Spinal cord (tissue), 9 donors: ENCODE measurements at regions not wholly inside any gene's neighbourhood (a gene's known extent, or its start where the extent isn't known, plus 50 kb on each side); places are given as distances from the start of the nearest gene placed in this dataset.

Experiments used
- DNase-seq, 6 donors: peaks; one replicate each; pipeline versions ENCODE4 v3.0.0 to v3.0.0-alpha.2; 2013 to 2015; ENCODE audit warnings: low spot score in 6 of 6, low read depth in 4 of 6
- H3K27ac ChIP-seq: one replicate; pipeline ENCODE4 v1.5.1; 2013; ENCODE audit warnings: low read depth, low read length, control low read depth
- H3K27me3 ChIP-seq: one replicate; pipeline ENCODE4 v1.6.1; 2013; ENCODE audit warnings: low read length; ENCODE audit not compliant: control insufficient read depth, insufficient read depth
- H3K36me3 ChIP-seq: one replicate; pipeline ENCODE4 v1.6.1; 2013; ENCODE audit warnings: low read length; ENCODE audit not compliant: control insufficient read depth, insufficient read depth
- H3K4me1 ChIP-seq: one replicate; pipeline ENCODE4 v1.6.1; 2013; ENCODE audit warnings: low read length; ENCODE audit not compliant: control insufficient read depth, insufficient read depth
- H3K4me3 ChIP-seq: one replicate; pipeline ENCODE4 v1.5.1; 2013; ENCODE audit warnings: low read depth, low read length, control low read depth
- H3K9me3 ChIP-seq: one replicate; pipeline ENCODE4 v1.6.1; 2013; ENCODE audit warnings: low read length; ENCODE audit not compliant: control insufficient read depth, insufficient read depth
- WGBS: methylation state at CpG from one replicate; pipeline ENCODE4 v1.1.5; 2013; ENCODE audit warnings: missing lambda C conversion rate; ENCODE audit not compliant: insufficient coverage; 5-methylcytosine and 5-hydroxymethylcytosine counted together
- donor health status: healthy.

DNA sequence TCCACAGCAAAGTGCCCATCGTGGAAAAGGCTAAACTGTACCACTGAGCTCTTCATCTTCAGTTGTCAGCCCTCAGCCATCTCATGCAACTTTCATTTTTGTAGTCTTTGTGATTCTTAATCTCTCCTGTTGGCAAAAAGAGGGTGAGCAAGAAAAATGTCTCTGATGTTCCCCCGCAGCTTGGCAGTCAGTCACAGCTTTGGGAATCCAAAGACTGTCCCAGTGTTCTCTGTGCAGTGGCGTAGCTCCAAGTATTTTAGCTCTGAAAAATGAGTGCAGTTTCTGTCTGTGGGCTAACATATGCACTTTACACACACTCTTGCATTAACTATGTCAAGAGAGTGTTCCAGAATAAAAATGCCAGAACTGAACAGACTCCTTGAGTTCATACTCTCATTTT, 372.2 kb downstream of the TMEM232 start:
- H3K36me3 ChIP-seq, result no peaks in the 10 kb centered on the region
- WGBS, result 29% methylated on average over 1 of the region's 3 CpGs
- DNase-seq, result peak in 2 of 6 donors; percentile 68 to 93
- peak overlapping the region; percentile 40 for H3K27ac ChIP-seq
- H3K27me3 ChIP-seq, result no peaks in the 10 kb centered on the region
- peaks cover 11% of the 10 kb centered on the region for H3K4me1 ChIP-seq
- H3K4me3 ChIP-seq, result no peak overlapping the region
- peaks cover 1% of the 10 kb centered on the region for H3K9me3 ChIP-seq

- peak in 3 of 6 donors; percentile 39 to 87 (median 75) for DNase-seq
- no peak overlapping the region for H3K4me3 ChIP-seq
- peak overlapping the region; percentile 40 for H3K27ac ChIP-seq
- peaks cover 1% of the 10 kb centered on the region for H3K9me3 ChIP-seq
- H3K36me3 ChIP-seq, result no peaks in the 10 kb centered on the region
- peaks cover 11% of the 10 kb centered on the region for H3K4me1 ChIP-seq
- WGBS, result 15% methylated on average over 4 of the region's 8 CpGs
- no peaks in the 10 kb centered on the region for H3K27me3 ChIP-seq
These were observed 371.4 kb downstream of the TMEM232 start for GRCh38 chr5:110354915-110355644.

DNA sequence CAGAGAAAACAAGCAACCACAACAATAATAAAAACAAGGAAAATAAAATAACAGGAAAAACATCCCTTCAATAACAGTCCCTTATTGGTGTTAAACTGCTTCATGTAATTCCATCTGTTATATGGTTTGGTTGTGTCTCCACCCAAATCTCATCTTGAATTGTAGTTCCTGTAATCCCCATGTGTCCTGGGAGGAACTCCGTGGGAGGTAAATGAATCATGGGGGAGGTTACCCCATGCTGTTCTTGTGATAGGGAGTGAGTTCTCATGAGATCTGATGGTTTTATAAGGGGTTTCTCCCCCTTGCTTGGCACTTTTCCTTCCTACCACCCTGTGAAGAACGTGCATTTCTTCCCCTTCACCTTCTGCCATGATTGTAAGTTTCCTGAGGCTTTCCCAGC, 369.8 kb downstream of the TMEM232 start:
- peaks cover 11% of the 10 kb centered on the region for H3K4me1 ChIP-seq
- H3K27me3 ChIP-seq, result no peaks in the 10 kb centered on the region
- H3K4me3 ChIP-seq, result no peak overlapping the region
- WGBS, result no CpG with 5 or more reads among the region's 2 CpGs
- no peak overlapping the region for H3K27ac ChIP-seq
- no peaks in the 10 kb centered on the region for H3K36me3 ChIP-seq
- H3K9me3 ChIP-seq, result peaks cover 1% of the 10 kb centered on the region
- no peak for DNase-seq

- Histone ChIP-seq H3K4me1 (peaks cover 15% of the 10 kb centered on the region), H3K4me3 (no peak overlapping the region), H3K9me3 (no peaks in the 10 kb centered on the region), H3K27ac (no peak overlapping the region), H3K27me3 (no peaks in the 10 kb centered on the region), H3K36me3 (no peaks in the 10 kb centered on the region)
- no CpG with 5 or more reads among the region's 1 CpG for WGBS
- peak in 1 of 6 donors; percentile 46 for DNase-seq
These were observed 367.2 kb downstream of the TMEM232 start for GRCh38 chr5:110359221-110359620.

- Histone ChIP-seq H3K36me3 (no peaks in the 10 kb centered on the region), H3K27ac (no peak overlapping the region), H3K9me3 (no peaks in the 10 kb centered on the region), H3K27me3 (no peaks in the 10 kb centered on the region), H3K4me3 (no peak overlapping the region), H3K4me1 (peaks cover 3% of the 10 kb centered on the region)
- peak in 2 of 6 donors; percentile 34 to 47 for DNase-seq
These were observed 365.0 kb downstream of the TMEM232 start for GRCh38 chr5:110361471-110361870.

- Histone ChIP-seq H3K4me3 (no peak overlapping the region), H3K4me1 (peaks cover 3% of the 10 kb centered on the region), H3K36me3 (no peaks in the 10 kb centered on the region), H3K27me3 (no peaks in the 10 kb centered on the region), H3K27ac (no peak overlapping the region), H3K9me3 (no peaks in the 10 kb centered on the region)
- 54% methylated on average over 2 of the region's 2 CpGs for WGBS
- no peak for DNase-seq
These were observed 364.2 kb downstream of the TMEM232 start for GRCh38 chr5:110362261-110362660.

- H3K27ac ChIP-seq, result no peak overlapping the region
- H3K4me1 ChIP-seq, result peaks cover 3% of the 10 kb centered on the region
- WGBS, result 95% methylated on average over 3 of the region's 3 CpGs
- no peaks in the 10 kb centered on the region for H3K9me3 ChIP-seq
- no peaks in the 10 kb centered on the region for H3K36me3 ChIP-seq
- no peak overlapping the region for H3K4me3 ChIP-seq
- H3K27me3 ChIP-seq, result no peaks in the 10 kb centered on the region
- no peak for DNase-seq
These were observed 359.8 kb downstream of the TMEM232 start for GRCh38 chr5:110366716-110367115.
